Fibroblast of lung (primary cell): ENCODE measurements at regions not wholly inside any gene's neighbourhood (a gene's known extent, or its start where the extent isn't known, plus 50 kb on each side); places are given as distances from the start of the nearest gene placed in this dataset.

Experiments used
- CTCF ChIP-seq, 2 donors: IDR thresholded peaks in 1 of 2; conservative IDR thresholded peaks in 1 of 2; 1 replicate in 1 of 2; 2 replicates in 1 of 2; pipeline ENCODE4 v1.5.1; 2011 to 2012; ENCODE audit warnings: low read length in 2 of 2, control low read depth in 1 of 2, inconsistent platforms in 1 of 2, low read depth in 1 of 2, mild to moderate bottlenecking in 1 of 2
- EZH2 ChIP-seq: IDR thresholded peaks from 2 replicates; pipeline ENCODE4 v1.5.1; 2012; ENCODE audit warnings: low read length, control low read depth, mild to moderate bottlenecking; ENCODE audit errors: missing control alignments

DNA sequence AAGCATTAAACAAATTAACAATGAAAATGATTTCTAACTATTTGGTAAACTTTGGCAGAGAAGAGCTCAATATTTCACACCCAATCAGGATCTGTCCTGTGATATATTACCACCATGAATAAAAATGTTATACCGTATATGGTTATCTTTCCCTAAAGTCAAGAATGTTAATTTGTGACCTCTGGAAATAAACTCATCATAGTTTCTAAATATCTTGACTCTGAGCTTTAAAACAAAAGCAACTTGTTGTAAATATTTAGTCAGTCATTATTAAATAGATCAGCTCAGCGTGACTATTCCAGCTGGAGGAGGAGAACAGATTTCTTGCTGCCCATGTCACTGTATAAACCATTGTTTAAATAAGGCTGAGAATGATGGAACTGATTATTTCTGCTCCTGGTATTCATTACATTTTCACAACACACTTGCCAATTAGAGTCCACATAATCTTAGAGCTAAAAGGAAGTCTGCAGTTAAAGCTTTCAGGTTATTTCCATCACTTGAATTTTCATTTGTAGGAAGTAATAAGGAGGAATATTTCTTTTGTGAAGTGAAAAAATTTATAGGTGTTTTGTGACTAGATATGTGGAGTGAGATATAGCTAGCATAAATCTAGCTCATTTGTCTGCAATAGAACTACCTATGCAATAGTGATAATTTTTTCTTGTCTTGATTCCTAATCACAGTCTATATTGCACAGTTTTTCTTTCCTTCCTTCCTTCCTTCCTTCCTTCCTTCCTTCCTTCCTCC, 106.5 kb upstream of the P2RY1 start:
- TF ChIP-seq CTCF (conservative IDR thresholded peaks at IDR 0.05 in 1 of 2, IDR thresholded peaks at IDR 0.05 in 1 of 2; ENCODE audit: low read depth in 1 of 2, low read length in 2 of 2) (no peak), EZH2 (no peak)
